Loucy (cell line): ENCODE measurements at regions not wholly inside any gene's neighbourhood (a gene's known extent, or its start where the extent isn't known, plus 50 kb on each side); places are given as distances from the start of the nearest gene placed in this dataset.

Source experiments
- CTCF ChIP-seq: fragments of 200-600 bp; sonication (generic); conservative IDR thresholded peaks from 2 replicates; pipeline ENCODE4 v1.5.1; 2014; ENCODE audit warnings: mild to moderate bottlenecking, antibody characterized with exemption, low read length
- EZH2phosphoT487 ChIP-seq: fragments of 200-600 bp; IDR thresholded peaks from 2 replicates; pipeline ENCODE4 v1.6.1; 2018; ENCODE audit warnings: antibody characterized with exemption, mild to moderate bottlenecking, moderate library complexity, borderline replicate concordance

- TF ChIP-seq CTCF (no peak), EZH2phosphoT487 (no peak)
Observed at GRCh38 chr16:62386411-62386810, 350.2 kb upstream of the CDH8 start.
